Neural cell (in vitro differentiated cells): ENCODE measurements at regions not wholly inside any gene's neighbourhood (a gene's known extent, or its start where the extent isn't known, plus 50 kb on each side); places are given as distances from the start of the nearest gene placed in this dataset.

Experiments used
- CTCF ChIP-seq: fragments of 450-650 bp; IDR thresholded peaks from 2 replicates; pipeline ENCODE4 v1.5.1; 2014; ENCODE audit warnings: antibody characterized with exemption, mild to moderate bottlenecking, moderate library complexity; ENCODE audit not compliant: poor library complexity, severe bottlenecking
- EP300 ChIP-seq: fragments of 450-650 bp; conservative IDR thresholded peaks from 2 replicates; pipeline ENCODE4 v1.6.1; 2014; ENCODE audit warnings: antibody characterized with exemption, mild to moderate bottlenecking, moderate library complexity; ENCODE audit not compliant: poor library complexity, severe bottlenecking
- EZH2 ChIP-seq: fragments of 200-600, 300-800 bp; shearing (Covaris generic), sonication (generic); IDR thresholded peaks from 2 replicates; pipeline ENCODE4 v1.6.1; 2014; ENCODE audit warnings: antibody characterized with exemption, low read length, borderline replicate concordance, mild to moderate bottlenecking; ENCODE audit not compliant: insufficient read depth, poor library complexity, severe bottlenecking
- MXI1 ChIP-seq: fragments of 450-650 bp; conservative IDR thresholded peaks from 2 replicates; pipeline ENCODE4 v1.6.1; 2014; ENCODE audit warnings: antibody characterized with exemption, mild to moderate bottlenecking; ENCODE audit not compliant: poor library complexity, severe bottlenecking
- POLR2AphosphoS5 ChIP-seq: IDR thresholded peaks from 2 replicates; pipeline ENCODE4 v1.6.1; 2012
- RAD21 ChIP-seq: fragments of 450-650 bp; conservative IDR thresholded peaks from 2 replicates; pipeline ENCODE4 v1.6.1; 2014; ENCODE audit warnings: antibody characterized with exemption, mild to moderate bottlenecking, moderate library complexity
- REST ChIP-seq: IDR thresholded peaks from 2 replicates; pipeline ENCODE4 v1.6.1; 2012; ENCODE audit warnings: borderline replicate concordance
- SMC3 ChIP-seq: fragments of 450-650 bp; conservative IDR thresholded peaks from 2 replicates; pipeline ENCODE4 v1.6.1; 2014; ENCODE audit warnings: antibody characterized with exemption, mild to moderate bottlenecking, moderate library complexity; ENCODE audit not compliant: poor library complexity
- TAF1 ChIP-seq: IDR thresholded peaks from 2 replicates; pipeline ENCODE4 v1.6.1; 2012; ENCODE audit warnings: low read depth

GRCh38 chr5:152844713-152845112 lies 439.6 kb upstream of the NMUR2 start:
- no peak for TF ChIP-seq RAD21
- TF ChIP-seq CTCF = no peak
- TF ChIP-seq MXI1 = no peak
- no peak for TF ChIP-seq EZH2
- no peak for TF ChIP-seq SMC3
- TF ChIP-seq EP300 = no peak
- TF ChIP-seq REST = no peak
- TF ChIP-seq TAF1 = no peak
- TF ChIP-seq POLR2AphosphoS5 = no peak
